Skeletal muscle tissue (tissue), 3 donors: ENCODE measurements at regions not wholly inside any gene's neighbourhood (a gene's known extent, or its start where the extent isn't known, plus 50 kb on each side); places are given as distances from the start of the nearest gene placed in this dataset.

ENCODE experiments used
- H3K27ac ChIP-seq: one replicate; pipeline ENCODE4 v1.7.0; 2013; ENCODE audit warnings: mild to moderate bottlenecking, low read depth, low read length, inconsistent platforms
- H3K27me3 ChIP-seq, 3 donors: one replicate each; pipeline ENCODE4 v1.7.0; 2013; ENCODE audit warnings: low read length in 3 of 3; ENCODE audit not compliant: control insufficient read depth in 3 of 3, insufficient read depth in 3 of 3
- H3K36me3 ChIP-seq, 3 donors: one replicate each; pipeline ENCODE4 v1.7.0; 2013; ENCODE audit warnings: low read length in 3 of 3; ENCODE audit not compliant: control insufficient read depth in 3 of 3, insufficient read depth in 3 of 3
- H3K4me1 ChIP-seq, 3 donors: one replicate each; pipeline ENCODE4 v1.7.0; 2013; ENCODE audit warnings: low read length in 3 of 3, mild to moderate bottlenecking in 3 of 3; ENCODE audit not compliant: control insufficient read depth in 3 of 3, insufficient read depth in 3 of 3
- H3K4me3 ChIP-seq, 3 donors: one replicate each; pipeline ENCODE4 v1.7.0; 2013; ENCODE audit warnings: low read length in 3 of 3
- H3K9ac ChIP-seq, 3 donors: one replicate each; pipeline ENCODE4 v1.7.0; 2013; ENCODE audit warnings: low read length in 3 of 3, mild to moderate bottlenecking in 3 of 3, moderate library complexity in 2 of 3, low read depth in 1 of 3
- H3K9me3 ChIP-seq, 3 donors: one replicate each; pipeline ENCODE4 v1.7.0; 2013; ENCODE audit warnings: low read length in 3 of 3; ENCODE audit not compliant: control insufficient read depth in 3 of 3
- donor health status: Osteomylitis.

- no peaks in the 10 kb centered on the region for H3K4me1 ChIP-seq
Measured at GRCh38 chr13:63381078-63381859, 1965.6 kb upstream of the PCDH20 start.

GRCh38 chr13:63377986-63378385 lies 1962.3 kb upstream of the PCDH20 start:
- no peak overlapping the region for H3K4me3 ChIP-seq
- no peak overlapping the region for H3K27ac ChIP-seq
- no peaks in the 10 kb centered on the region for H3K27me3 ChIP-seq
- peaks cover 0 to 2% (median 1%) of the 10 kb centered on the region in 3 donors for H3K9me3 ChIP-seq
- H3K9ac ChIP-seq: no peak overlapping the region
- no peaks in the 10 kb centered on the region for H3K36me3 ChIP-seq
- H3K4me1 ChIP-seq: no peaks in the 10 kb centered on the region

More at GRCh38 chr13:63381078-63381859, 1965.6 kb upstream of the PCDH20 start:
- Histone ChIP-seq H3K9ac (no peak overlapping the region), H3K27me3 (no peaks in the 10 kb centered on the region), H3K36me3 (no peaks in the 10 kb centered on the region), H3K27ac (no peak overlapping the region), H3K4me3 (no peak overlapping the region), H3K9me3 (peaks cover 0 to 2% (median 1%) of the 10 kb centered on the region in 3 donors)

- no peak overlapping the region for H3K4me3 ChIP-seq
- no peak overlapping the region for H3K9ac ChIP-seq
- no peak overlapping the region for H3K27ac ChIP-seq
- H3K36me3 ChIP-seq: no peaks in the 10 kb centered on the region
- H3K9me3 ChIP-seq: no peaks in the 10 kb centered on the region
- H3K4me1 ChIP-seq: no peaks in the 10 kb centered on the region
- no peaks in the 10 kb centered on the region for H3K27me3 ChIP-seq
Measured at GRCh38 chr13:63370101-63370500, 1954.5 kb upstream of the PCDH20 start.

- H3K4me1 ChIP-seq: no peaks in the 10 kb centered on the region
- no peaks in the 10 kb centered on the region for H3K27me3 ChIP-seq
- no peak overlapping the region for H3K27ac ChIP-seq
- no peaks in the 10 kb centered on the region for H3K36me3 ChIP-seq
- no peak overlapping the region for H3K4me3 ChIP-seq
- H3K9ac ChIP-seq: no peak overlapping the region
- no peaks in the 10 kb centered on the region for H3K9me3 ChIP-seq
Measured at GRCh38 chr13:63367522-63368198, 1952.0 kb upstream of the PCDH20 start.

- H3K4me3 ChIP-seq: no peak overlapping the region
Measured at GRCh38 chr13:63364159-63364558, 1948.5 kb upstream of the PCDH20 start.

GRCh38 chr13:63351533-63351932 lies 1935.9 kb upstream of the PCDH20 start:
- no peak overlapping the region for H3K9ac ChIP-seq
- H3K9me3 ChIP-seq: no peaks in the 10 kb centered on the region
- H3K27me3 ChIP-seq: no peaks in the 10 kb centered on the region
- H3K36me3 ChIP-seq: no peaks in the 10 kb centered on the region
- H3K4me1 ChIP-seq: no peaks in the 10 kb centered on the region
- H3K27ac ChIP-seq: no peak overlapping the region
- no peak overlapping the region for H3K4me3 ChIP-seq

More at GRCh38 chr13:63364159-63364558, 1948.5 kb upstream of the PCDH20 start:
- Histone ChIP-seq H3K27ac (no peak overlapping the region), H3K27me3 (no peaks in the 10 kb centered on the region), H3K9me3 (no peaks in the 10 kb centered on the region), H3K9ac (no peak overlapping the region), H3K36me3 (no peaks in the 10 kb centered on the region), H3K4me1 (no peaks in the 10 kb centered on the region)

- Histone ChIP-seq H3K36me3 (no peaks in the 10 kb centered on the region), H3K4me3 (no peak overlapping the region), H3K9me3 (no peaks in the 10 kb centered on the region), H3K4me1 (no peaks in the 10 kb centered on the region), H3K27ac (no peak overlapping the region), H3K9ac (no peak overlapping the region), H3K27me3 (no peaks in the 10 kb centered on the region)
Measured at GRCh38 chr13:63351081-63351480, 1935.4 kb upstream of the PCDH20 start.

GRCh38 chr13:63345835-63346234 lies 1930.2 kb upstream of the PCDH20 start:
- Histone ChIP-seq H3K9ac (no peak overlapping the region), H3K27me3 (no peaks in the 10 kb centered on the region), H3K9me3 (no peaks in the 10 kb centered on the region), H3K36me3 (no peaks in the 10 kb centered on the region), H3K4me3 (no peak overlapping the region), H3K4me1 (no peaks in the 10 kb centered on the region), H3K27ac (no peak overlapping the region)

- no peaks in the 10 kb centered on the region for H3K9me3 ChIP-seq
- H3K27me3 ChIP-seq: no peaks in the 10 kb centered on the region
- no peak overlapping the region for H3K4me3 ChIP-seq
- H3K27ac ChIP-seq: no peak overlapping the region
- H3K4me1 ChIP-seq: no peaks in the 10 kb centered on the region
- no peaks in the 10 kb centered on the region for H3K36me3 ChIP-seq
- no peak overlapping the region for H3K9ac ChIP-seq
Measured at GRCh38 chr13:63344711-63345110, 1929.1 kb upstream of the PCDH20 start.

- no peaks in the 10 kb centered on the region for H3K4me1 ChIP-seq
- no peaks in the 10 kb centered on the region for H3K36me3 ChIP-seq
- no peaks in the 10 kb centered on the region for H3K27me3 ChIP-seq
- no peak overlapping the region for H3K27ac ChIP-seq
- no peak overlapping the region for H3K9ac ChIP-seq
- no peak overlapping the region for H3K4me3 ChIP-seq
- H3K9me3 ChIP-seq: no peaks in the 10 kb centered on the region
Measured at GRCh38 chr13:63337921-63338320, 1922.3 kb upstream of the PCDH20 start.
